RWPE2 (cell line): ENCODE measurements at regions not wholly inside any gene's neighbourhood (a gene's known extent, or its start where the extent isn't known, plus 50 kb on each side); places are given as distances from the start of the nearest gene placed in this dataset.
"Not testable (repeated sequence)": the region's sequence is repeated elsewhere in the genome, so short reads cannot be mapped to it uniquely, and the experiment has no call there.

ENCODE experiments used
- ATAC-seq: fragments of 200-7000 bp; cut with Tn5 transposase; 3 replicates; pipeline ENCODE4 v1.9.1; 2021; ENCODE audit warnings: low read depth
- DNase-seq: peaks from one replicate; pipeline ENCODE4 v3.0.0-alpha.2; 2020; ENCODE audit warnings: low spot score
- H3K27ac ChIP-seq: fragments of 450-650 bp; 2 replicates; pipeline ENCODE4 v1.5.1; 2017; ENCODE audit warnings: mild to moderate bottlenecking; ENCODE audit not compliant: poor library complexity, severe bottlenecking
- H3K27me3 ChIP-seq: fragments of 250-450 bp; sonication (Bioruptor Pico); 2 replicates; pipeline ENCODE4 v1.5.1; 2021; ENCODE audit warnings: mild to moderate bottlenecking, moderate library complexity; ENCODE audit not compliant: insufficient read depth, poor library complexity, severe bottlenecking
- H3K36me3 ChIP-seq: fragments of 250-450 bp; sonication (Bioruptor Pico); 2 replicates; pipeline ENCODE4 v1.5.1; 2020; ENCODE audit warnings: low read depth, mild to moderate bottlenecking, moderate library complexity
- H3K4me1 ChIP-seq: fragments of 250-450 bp; sonication (Bioruptor Pico); 2 replicates; pipeline ENCODE4 v1.5.1; 2021; ENCODE audit warnings: mild to moderate bottlenecking, moderate library complexity; ENCODE audit not compliant: insufficient read depth, poor library complexity, severe bottlenecking
- H3K4me3 ChIP-seq: fragments of 250-450 bp; sonication (Bioruptor Pico); 2 replicates; pipeline ENCODE4 v1.5.1; 2021; ENCODE audit warnings: mild to moderate bottlenecking, moderate library complexity; ENCODE audit not compliant: severe bottlenecking
- H3K9me3 ChIP-seq: fragments of 250-450 bp; sonication (Bioruptor Pico); 2 replicates; pipeline ENCODE4 v1.5.1; 2021; ENCODE audit warnings: mild to moderate bottlenecking, moderate library complexity; ENCODE audit not compliant: severe bottlenecking
- TF ChIP-seq, protein P1 (sequence below): fragments of 450-650 bp; IDR thresholded peaks from one replicate; pipeline ENCODE4 v1.5.1; 2017; ENCODE audit warnings: mild to moderate bottlenecking, moderate library complexity; ENCODE audit not compliant: poor library complexity, severe bottlenecking

- Histone ChIP-seq H3K4me1 (no peaks in the 10 kb centered on the region), H3K36me3 (no peaks in the 10 kb centered on the region), H3K4me3 (no peak overlapping the region), H3K9me3 (no peaks in the 10 kb centered on the region), H3K27me3 (peaks cover 11% of the 10 kb centered on the region), H3K27ac (no peak overlapping the region)
- DNase-seq (no peak), ATAC-seq (no peak)
- TF ChIP-seq, protein P1, sequence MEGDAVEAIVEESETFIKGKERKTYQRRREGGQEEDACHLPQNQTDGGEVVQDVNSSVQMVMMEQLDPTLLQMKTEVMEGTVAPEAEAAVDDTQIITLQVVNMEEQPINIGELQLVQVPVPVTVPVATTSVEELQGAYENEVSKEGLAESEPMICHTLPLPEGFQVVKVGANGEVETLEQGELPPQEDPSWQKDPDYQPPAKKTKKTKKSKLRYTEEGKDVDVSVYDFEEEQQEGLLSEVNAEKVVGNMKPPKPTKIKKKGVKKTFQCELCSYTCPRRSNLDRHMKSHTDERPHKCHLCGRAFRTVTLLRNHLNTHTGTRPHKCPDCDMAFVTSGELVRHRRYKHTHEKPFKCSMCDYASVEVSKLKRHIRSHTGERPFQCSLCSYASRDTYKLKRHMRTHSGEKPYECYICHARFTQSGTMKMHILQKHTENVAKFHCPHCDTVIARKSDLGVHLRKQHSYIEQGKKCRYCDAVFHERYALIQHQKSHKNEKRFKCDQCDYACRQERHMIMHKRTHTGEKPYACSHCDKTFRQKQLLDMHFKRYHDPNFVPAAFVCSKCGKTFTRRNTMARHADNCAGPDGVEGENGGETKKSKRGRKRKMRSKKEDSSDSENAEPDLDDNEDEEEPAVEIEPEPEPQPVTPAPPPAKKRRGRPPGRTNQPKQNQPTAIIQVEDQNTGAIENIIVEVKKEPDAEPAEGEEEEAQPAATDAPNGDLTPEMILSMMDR: no peak
Measured at GRCh38 chr2:216756435-216756834, 61.1 kb upstream of the IGFBP5 start.

DNA sequence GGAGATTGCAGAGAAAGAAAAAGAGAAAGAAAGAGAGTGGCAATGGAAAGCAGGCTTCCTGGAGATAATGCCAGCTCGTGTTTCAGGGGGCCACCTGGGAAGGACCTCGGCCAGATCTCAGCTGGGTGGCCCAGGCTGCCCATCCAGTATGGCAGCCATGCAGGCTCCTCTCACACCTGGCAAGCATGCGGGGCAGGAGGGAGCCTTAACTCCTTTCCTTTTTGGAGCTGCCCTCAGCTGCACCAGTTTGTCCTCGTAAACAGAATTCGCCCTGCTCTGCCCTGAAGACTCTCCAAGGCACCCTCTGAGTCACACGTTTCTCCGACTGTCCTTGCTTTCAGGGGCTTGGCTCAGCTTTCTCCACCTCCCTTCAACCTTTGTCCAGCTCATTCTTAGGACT lies 59.5 kb upstream of the IGFBP5 start:
- Histone ChIP-seq H3K27ac (no peak overlapping the region), H3K4me3 (no peak overlapping the region), H3K27me3 (peaks cover 22% of the 10 kb centered on the region), H3K4me1 (no peaks in the 10 kb centered on the region), H3K9me3 (no peaks in the 10 kb centered on the region), H3K36me3 (no peaks in the 10 kb centered on the region)
- ATAC-seq (no peak), DNase-seq (no peak)
- TF ChIP-seq, protein P1: no peak

GRCh38 chr2:216754336-216754735 lies 59.0 kb upstream of the IGFBP5 start:
- ATAC-seq (no peak), DNase-seq (no peak)
- Histone ChIP-seq H3K4me3 (no peak overlapping the region), H3K27me3 (peaks cover 22% of the 10 kb centered on the region), H3K36me3 (no peaks in the 10 kb centered on the region), H3K4me1 (no peaks in the 10 kb centered on the region), H3K27ac (no peak overlapping the region), H3K9me3 (no peaks in the 10 kb centered on the region)
- TF ChIP-seq, protein P1: no peak

GRCh38 chr2:216752855-216753505 lies 57.6 kb upstream of the IGFBP5 start:
- no peaks in the 10 kb centered on the region for H3K36me3 ChIP-seq
- H3K27me3 ChIP-seq: peaks cover 22% of the 10 kb centered on the region
- no peaks in the 10 kb centered on the region for H3K9me3 ChIP-seq
- no peak overlapping the region for H3K27ac ChIP-seq
- ATAC-seq (no peak), DNase-seq (no peak)
- no peaks in the 10 kb centered on the region for H3K4me1 ChIP-seq
- TF ChIP-seq, protein P1: no peak
- H3K4me3 ChIP-seq: no peak overlapping the region

DNA sequence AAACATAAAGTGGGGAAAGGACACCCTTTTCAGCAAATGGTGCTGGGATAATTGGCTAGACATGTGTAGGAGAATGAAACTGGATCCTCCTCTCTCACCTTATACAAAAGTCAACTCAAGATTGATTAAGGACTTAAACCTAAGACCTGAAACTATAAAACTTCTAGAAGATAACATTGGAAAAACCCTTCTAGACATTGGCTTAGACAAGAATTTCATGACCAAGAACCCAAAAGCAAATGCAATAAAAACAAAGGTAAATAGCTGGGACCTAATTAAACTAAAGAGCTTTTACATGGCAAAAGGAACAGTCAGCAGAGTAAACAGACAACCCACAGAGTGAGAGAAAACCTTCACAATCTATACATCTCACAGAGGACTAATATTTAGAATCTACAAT lies 55.4 kb upstream of the IGFBP5 start:
- H3K27ac ChIP-seq, H3K9me3 ChIP-seq, H3K36me3 ChIP-seq, H3K4me3 ChIP-seq, ATAC-seq, H3K4me1 ChIP-seq, DNase-seq: not testable (repeated sequence)
- H3K27me3 ChIP-seq: peaks cover 22% of the 10 kb centered on the region

DNA sequence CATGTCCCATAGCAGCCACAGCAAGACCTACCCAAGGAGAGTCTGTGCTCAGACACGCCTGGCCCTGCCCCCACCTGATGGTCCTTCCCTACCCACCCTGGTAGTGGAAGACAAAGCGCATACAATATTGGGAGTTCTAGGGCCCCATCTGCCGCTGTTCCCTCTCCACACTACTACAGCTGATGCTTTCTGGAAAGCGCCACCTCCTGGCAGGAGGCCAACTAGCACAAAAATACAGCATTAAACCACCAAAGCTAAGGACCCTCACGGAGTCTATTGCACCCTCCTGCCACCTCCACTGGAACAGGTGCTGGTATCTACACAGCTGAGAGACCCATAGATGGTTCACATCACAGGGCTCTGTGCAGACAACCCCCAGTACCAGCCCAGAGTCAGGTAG lies 50.9 kb upstream of the IGFBP5 start:
- not testable (repeated sequence) for H3K9me3 ChIP-seq, H3K4me1 ChIP-seq, H3K27me3 ChIP-seq, ATAC-seq, H3K27ac ChIP-seq, DNase-seq, H3K36me3 ChIP-seq, H3K4me3 ChIP-seq
